ENCODE measurements at regions not wholly inside any gene's neighbourhood (a gene's known extent, or its start where the extent isn't known, plus 50 kb on each side); places are given as distances from the start of the nearest gene placed in this dataset.

DNA sequence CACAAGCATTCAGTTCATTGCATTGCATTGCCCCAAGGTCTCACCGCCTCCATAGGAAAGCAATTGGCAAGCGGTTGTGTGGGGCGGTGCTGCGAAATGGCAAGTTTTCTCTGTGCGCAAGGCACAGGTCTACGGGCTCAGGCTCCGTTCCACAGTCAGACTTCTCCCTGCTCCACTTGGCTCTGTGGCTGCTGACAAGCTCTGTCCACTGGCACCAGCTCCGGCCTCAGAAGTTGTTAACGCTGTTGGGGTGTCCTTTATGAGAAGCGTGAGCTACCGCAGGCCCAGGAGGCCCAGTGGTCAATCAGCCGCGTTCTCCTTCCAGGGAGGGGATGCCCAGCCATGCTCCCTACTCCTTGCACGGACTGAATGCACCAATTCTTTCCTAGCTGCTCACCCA lies 87.0 kb upstream of the GATA6 start:
- DNase-seq (ENCODE audit: low spot score): no peak
- ATAC-seq (ENCODE audit: low FRiP score): no peak
- TF ChIP-seq, protein P1, sequence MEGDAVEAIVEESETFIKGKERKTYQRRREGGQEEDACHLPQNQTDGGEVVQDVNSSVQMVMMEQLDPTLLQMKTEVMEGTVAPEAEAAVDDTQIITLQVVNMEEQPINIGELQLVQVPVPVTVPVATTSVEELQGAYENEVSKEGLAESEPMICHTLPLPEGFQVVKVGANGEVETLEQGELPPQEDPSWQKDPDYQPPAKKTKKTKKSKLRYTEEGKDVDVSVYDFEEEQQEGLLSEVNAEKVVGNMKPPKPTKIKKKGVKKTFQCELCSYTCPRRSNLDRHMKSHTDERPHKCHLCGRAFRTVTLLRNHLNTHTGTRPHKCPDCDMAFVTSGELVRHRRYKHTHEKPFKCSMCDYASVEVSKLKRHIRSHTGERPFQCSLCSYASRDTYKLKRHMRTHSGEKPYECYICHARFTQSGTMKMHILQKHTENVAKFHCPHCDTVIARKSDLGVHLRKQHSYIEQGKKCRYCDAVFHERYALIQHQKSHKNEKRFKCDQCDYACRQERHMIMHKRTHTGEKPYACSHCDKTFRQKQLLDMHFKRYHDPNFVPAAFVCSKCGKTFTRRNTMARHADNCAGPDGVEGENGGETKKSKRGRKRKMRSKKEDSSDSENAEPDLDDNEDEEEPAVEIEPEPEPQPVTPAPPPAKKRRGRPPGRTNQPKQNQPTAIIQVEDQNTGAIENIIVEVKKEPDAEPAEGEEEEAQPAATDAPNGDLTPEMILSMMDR (IDR thresholded peaks at IDR 0.05): no peak

DNA sequence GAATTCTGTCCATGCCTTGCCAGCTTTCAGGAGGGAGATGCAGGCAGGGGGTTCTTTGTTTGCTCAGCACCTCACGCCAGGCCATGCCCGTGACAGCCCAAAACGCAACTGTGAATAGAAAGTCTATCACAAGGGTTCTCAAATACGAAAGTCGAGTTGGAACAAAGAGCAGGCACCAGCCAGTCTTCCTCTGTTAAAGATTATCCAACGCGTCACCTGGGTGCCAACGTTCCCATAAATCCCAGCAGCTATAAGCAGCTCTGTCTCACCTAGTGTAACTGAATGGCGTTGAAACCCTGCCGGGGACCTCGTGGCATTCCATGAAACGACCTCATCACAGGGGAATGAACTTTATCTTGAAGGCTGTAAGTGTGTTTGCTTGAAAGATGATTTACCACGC lies 84.8 kb upstream of the GATA6 start:
- TF ChIP-seq, protein P1 (IDR thresholded peaks at IDR 0.05): no peak
- DNase-seq (ENCODE audit: low spot score) (no peak), ATAC-seq (ENCODE audit: low FRiP score) (no peak)

DNA sequence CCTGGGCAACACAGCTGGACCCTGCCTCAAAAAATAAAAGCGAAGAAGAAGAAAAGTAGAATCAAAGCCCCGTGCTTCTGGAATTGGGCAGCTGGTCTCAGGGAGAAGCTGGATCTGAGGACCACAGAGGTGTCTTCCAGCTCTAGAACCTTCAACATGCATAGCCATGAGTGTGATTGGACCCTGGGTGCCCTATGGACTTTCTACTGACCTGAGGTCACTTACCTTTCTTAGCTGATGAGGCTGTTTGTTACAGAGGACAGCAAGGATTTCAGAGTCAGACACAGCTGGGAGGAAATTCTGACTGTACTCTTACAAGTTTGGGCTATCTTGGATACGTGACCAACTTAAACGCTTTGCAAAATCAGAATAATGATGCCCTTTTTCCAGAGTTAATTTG lies 82.4 kb upstream of the GATA6 start:
- TF ChIP-seq, protein P1 (IDR thresholded peaks at IDR 0.05): no peak
- no peak for ATAC-seq (ENCODE audit: low FRiP score)
- no peak for DNase-seq (ENCODE audit: low spot score)

DNA sequence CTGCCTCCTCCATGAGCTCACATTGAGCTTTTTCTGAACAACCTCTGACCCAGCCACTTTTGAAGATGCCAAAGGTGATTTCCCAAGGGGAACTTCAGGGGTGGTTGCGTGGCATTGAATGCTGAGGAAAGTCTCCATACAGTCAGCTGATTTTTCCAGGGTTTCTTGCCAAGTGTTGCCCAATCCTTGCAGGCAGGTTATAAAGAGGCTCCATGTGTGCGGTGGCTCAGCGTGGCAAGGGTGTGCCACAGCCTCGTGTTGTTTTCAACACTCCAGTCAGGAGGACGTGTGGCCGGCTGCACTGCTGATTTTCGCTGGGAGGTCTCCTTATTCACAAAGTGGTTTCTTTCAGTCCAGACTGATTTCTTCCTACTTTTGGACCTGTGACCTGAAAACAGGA lies 81.4 kb upstream of the GATA6 start:
- peak; percentile 68 for ATAC-seq (ENCODE audit: low FRiP score)
- TF ChIP-seq, protein P1 (IDR thresholded peaks at IDR 0.05): no peak
- no peak for DNase-seq (ENCODE audit: low spot score)

DNA sequence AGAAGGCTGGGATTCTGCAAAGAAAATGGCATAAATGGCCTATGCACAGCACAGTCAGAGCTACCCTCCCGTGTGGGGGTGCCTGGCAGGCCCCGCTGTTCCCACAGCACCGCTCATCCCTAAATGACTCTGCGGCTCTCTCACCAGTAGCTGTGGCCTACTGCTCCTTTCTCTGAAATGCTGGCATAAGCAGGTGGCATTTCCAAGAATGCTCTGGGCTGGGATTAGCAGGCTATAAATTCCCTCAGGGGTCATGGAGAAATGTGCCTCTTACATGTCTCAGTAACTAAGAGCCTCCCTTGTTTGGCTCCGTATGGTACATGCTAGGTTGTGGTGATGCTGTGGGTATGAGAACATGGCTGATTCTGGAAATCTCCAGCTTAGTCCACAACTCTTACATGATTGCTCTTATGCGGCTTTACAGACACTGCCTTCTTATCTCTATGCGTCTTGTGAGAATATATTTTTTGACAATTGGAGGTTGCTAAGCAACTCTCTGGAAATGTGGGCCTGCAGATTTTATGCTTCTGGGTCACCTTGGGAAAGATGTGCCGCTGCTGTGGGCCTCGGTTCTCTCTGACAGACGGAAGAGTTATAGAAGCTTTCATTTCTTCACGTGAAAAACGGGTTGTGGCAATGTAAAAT lies 80.3 kb upstream of the GATA6 start:
- no peak for ATAC-seq (ENCODE audit: low FRiP score)

DNA sequence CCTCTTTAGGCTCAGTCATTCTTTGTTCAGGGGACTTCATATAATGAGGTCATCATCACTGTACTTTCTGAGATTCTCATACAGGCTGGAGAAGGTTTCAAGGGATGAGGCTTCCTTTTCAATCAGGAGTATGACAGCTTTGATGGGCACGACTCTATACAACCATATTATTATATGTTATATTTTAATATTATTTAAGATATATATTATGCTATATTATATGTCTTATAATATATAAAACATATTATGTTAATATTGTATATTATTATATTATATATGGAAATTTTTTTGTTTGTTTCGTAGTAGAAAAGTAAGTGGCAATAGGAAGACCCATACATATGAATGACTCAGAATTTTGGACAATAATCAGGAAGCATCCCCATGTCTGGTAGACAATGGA lies 78.0 kb upstream of the GATA6 start:
- ATAC-seq (ENCODE audit: low FRiP score) (no peak), DNase-seq (ENCODE audit: low spot score) (no peak)
- TF ChIP-seq, protein P1 (IDR thresholded peaks at IDR 0.05): no peak

More for the DNA sequence above, 80.3 kb upstream of the GATA6 start:
- DNase-seq (ENCODE audit: low spot score): no peak
- TF ChIP-seq, protein P1 (IDR thresholded peaks at IDR 0.05): no peak

DNA sequence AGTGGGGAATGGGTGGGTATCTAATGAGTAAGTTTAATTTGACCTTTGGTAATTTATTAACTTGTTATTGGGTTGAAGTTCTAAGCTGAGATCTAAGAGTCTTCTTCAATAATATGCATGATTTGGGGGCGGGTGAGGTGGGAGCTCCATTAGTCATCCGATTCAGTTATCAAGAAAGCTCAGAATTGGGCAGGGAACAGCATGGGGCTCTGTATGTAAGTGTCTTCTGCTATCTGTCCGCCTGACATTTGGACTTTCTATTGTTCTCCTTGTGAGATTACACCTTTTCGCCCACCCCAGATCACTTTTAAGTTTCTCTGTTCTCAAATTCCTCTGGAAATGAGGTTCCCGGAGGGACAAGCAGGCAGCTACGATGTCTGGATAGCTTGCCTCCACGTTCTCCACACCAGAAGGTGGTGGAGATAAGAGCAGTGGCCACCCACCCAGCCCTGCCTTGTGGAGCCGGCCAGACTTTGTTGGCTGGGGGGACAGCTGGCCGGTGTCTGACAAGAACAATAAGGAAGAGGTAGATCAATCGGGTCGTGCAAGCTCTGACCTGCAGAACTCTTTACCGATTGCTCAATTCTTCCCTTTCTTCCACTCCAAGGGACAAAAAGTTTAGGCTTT lies 75.5 kb upstream of the GATA6 start:
- TF ChIP-seq, protein P1 (IDR thresholded peaks at IDR 0.05): no peak
- ATAC-seq (ENCODE audit: low FRiP score) (no peak), DNase-seq (ENCODE audit: low spot score) (no peak)
